Activated CD8-positive, alpha-beta T cell treated with anti-CD3 and anti-CD28 coated beads for 36 hours (primary cell): ENCODE measurements at regions not wholly inside any gene's neighbourhood (a gene's known extent, or its start where the extent isn't known, plus 50 kb on each side); places are given as distances from the start of the nearest gene placed in this dataset.

Source experiments
- ATAC-seq: fragments of 200-7000 bp; cut with Tn5 transposase; one replicate; pipeline ENCODE4 v1.10.0; 2021; ENCODE audit warnings: mild to moderate bottlenecking, moderate library complexity
- CTCF ChIA-PET: fragments of 350-600 bp; sonication (Branson Sonifier 250); formaldehyde crosslinking; loops from one replicate; lab custom pipeline; 2021; ENCODE audit warnings: antibody characterized with exemption; lab: Charles Lee
- POLR2A ChIA-PET: fragments of 350-600 bp; sonication (Branson Sonifier 250); formaldehyde crosslinking; loops from one replicate; lab custom pipeline; 2021; ENCODE audit warnings: antibody characterized with exemption; lab: Charles Lee
- DNase-seq: peaks from one replicate; pipeline ENCODE4 v3.0.0-alpha.2; 2020
- H3K27ac Mint-ChIP-seq: one replicate; pipeline ENCODE4 v1.8.0; 2021; ENCODE audit warnings: mild to moderate bottlenecking, mixed read lengths
- H3K27me3 Mint-ChIP-seq: one replicate; pipeline ENCODE4 v1.8.0; 2021; ENCODE audit warnings: mixed read lengths
- H3K36me3 Mint-ChIP-seq: one replicate; pipeline ENCODE4 v1.8.0; 2021; ENCODE audit warnings: low read depth, mixed read lengths
- H3K4me1 Mint-ChIP-seq: one replicate; pipeline ENCODE4 v1.8.0; 2021; ENCODE audit warnings: low read depth, mixed read lengths
- H3K4me3 Mint-ChIP-seq: one replicate; pipeline ENCODE4 v1.8.0; 2021; ENCODE audit warnings: mild to moderate bottlenecking, moderate library complexity, mixed read lengths
- H3K9me3 Mint-ChIP-seq: one replicate; pipeline ENCODE4 v1.8.0; 2021; ENCODE audit warnings: mixed read lengths
- CTCF ChIP-seq: fragments of 200-600 bp; IDR thresholded peaks from one replicate; pipeline ENCODE4 v1.8.0; 2022; ENCODE audit warnings: antibody characterized with exemption, mild to moderate bottlenecking
- intact Hi-C: fragments of 100-400 bp; cut with micrococcal nuclease; formaldehyde crosslinking; loops from one replicate; pipeline ENCODE4 v1.10.0; 2022

GRCh38 chr11:91459840-91460239 lies 764.8 kb upstream of the FAT3 start:
- H3K4me3 Mint-ChIP-seq = no peak overlapping the region
- CTCF ChIA-PET = no interaction called here
- ATAC-seq = no peak

GRCh38 chr11:91446267-91446666 lies 778.4 kb upstream of the FAT3 start:
- CTCF ChIA-PET = no interaction called here
- Mint-ChIP-seq H3K9me3 (peaks cover 9% of the 10 kb centered on the region), H3K27me3 (no peaks in the 10 kb centered on the region), H3K4me3 (no peak overlapping the region), H3K27ac (no peak overlapping the region), H3K4me1 (no peaks in the 10 kb centered on the region), H3K36me3 (no peaks in the 10 kb centered on the region)
- no peak for ATAC-seq
- DNase-seq = no peak
- intact Hi-C loops = no loop called here
- no peak for TF ChIP-seq CTCF
- POLR2A ChIA-PET = no interaction called here

More at GRCh38 chr11:91459840-91460239, 764.8 kb upstream of the FAT3 start:
- intact Hi-C loops = no loop called here
- H3K27me3 Mint-ChIP-seq = no peaks in the 10 kb centered on the region
- H3K36me3 Mint-ChIP-seq = no peaks in the 10 kb centered on the region
- peaks cover 5% of the 10 kb centered on the region for H3K9me3 Mint-ChIP-seq
- no peak for TF ChIP-seq CTCF
- H3K4me1 Mint-ChIP-seq = no peaks in the 10 kb centered on the region
- no peak for DNase-seq
- POLR2A ChIA-PET = no interaction called here
- H3K27ac Mint-ChIP-seq = no peak overlapping the region

- no peak for ATAC-seq
These were observed 788.8 kb upstream of the FAT3 start for GRCh38 chr11:91435694-91436395.

GRCh38 chr11:91433284-91434010 lies 791.2 kb upstream of the FAT3 start:
- Mint-ChIP-seq H3K9me3 (peaks cover 6% of the 10 kb centered on the region), H3K4me3 (no peak overlapping the region), H3K27me3 (no peaks in the 10 kb centered on the region), H3K36me3 (no peaks in the 10 kb centered on the region), H3K27ac (no peak overlapping the region), H3K4me1 (no peaks in the 10 kb centered on the region)
- DNase-seq = no peak
- TF ChIP-seq CTCF = no peak
- no peak for ATAC-seq
- intact Hi-C loops = no loop called here
- ChIA-PET POLR2A (no interaction called here), CTCF (no interaction called here)

More at GRCh38 chr11:91435694-91436395, 788.8 kb upstream of the FAT3 start:
- TF ChIP-seq CTCF = no peak
- Mint-ChIP-seq H3K4me1 (no peaks in the 10 kb centered on the region), H3K36me3 (no peaks in the 10 kb centered on the region), H3K27me3 (no peaks in the 10 kb centered on the region), H3K27ac (no peak overlapping the region), H3K9me3 (peaks cover 4% of the 10 kb centered on the region), H3K4me3 (no peak overlapping the region)
- intact Hi-C loops = no loop called here
- CTCF ChIA-PET = no interaction called here
- no peak for DNase-seq
- POLR2A ChIA-PET = no interaction called here

- ATAC-seq (no peak), DNase-seq (no peak)
- ChIA-PET CTCF (no interaction called here), POLR2A (no interaction called here)
- no peak overlapping the region for H3K27ac Mint-ChIP-seq
- no peaks in the 10 kb centered on the region for H3K36me3 Mint-ChIP-seq
- H3K9me3 Mint-ChIP-seq = peaks cover 7% of the 10 kb centered on the region
- no peak overlapping the region for H3K4me3 Mint-ChIP-seq
- H3K4me1 Mint-ChIP-seq = no peaks in the 10 kb centered on the region
- no peak for TF ChIP-seq CTCF
- intact Hi-C loops = no loop called here
- H3K27me3 Mint-ChIP-seq = no peaks in the 10 kb centered on the region
These were observed 803.0 kb upstream of the FAT3 start for GRCh38 chr11:91421641-91422040.
